ENCODE measurements at regions not wholly inside any gene's neighbourhood (a gene's known extent, or its start where the extent isn't known, plus 50 kb on each side); places are given as distances from the start of the nearest gene placed in this dataset.

DNA sequence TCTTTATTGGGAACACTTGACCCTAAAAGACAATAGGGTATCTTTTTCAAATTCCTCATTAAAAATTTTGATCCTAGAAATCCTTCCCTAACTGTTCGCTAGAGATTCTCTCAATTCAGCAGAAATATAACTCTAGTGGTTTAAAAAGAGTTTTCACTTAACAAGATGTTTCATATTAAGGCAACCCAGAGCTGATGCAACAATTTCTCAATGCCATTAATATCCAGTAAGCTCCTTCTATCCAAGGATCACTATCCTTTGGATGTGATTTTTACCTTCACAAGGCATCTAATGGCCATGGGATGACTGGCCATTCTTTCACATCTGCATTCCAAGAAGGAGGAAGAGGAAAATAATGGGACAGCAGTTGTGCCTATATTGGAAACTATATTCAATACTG, 183.4 kb downstream of the ANKRD50 start:
- TF ChIP-seq CTCF (conservative IDR thresholded peaks at IDR 0.05 in 1 of 2, IDR thresholded peaks at IDR 0.05 in 1 of 2; ENCODE audit: low read depth in 1 of 2, low read length in 2 of 2) (no peak), EZH2 (IDR thresholded peaks at IDR 0.05; ENCODE audit: low read length, missing control alignments) (no peak)

Measured in fibroblast of lung (primary cell).